ENCODE measurements at regions not wholly inside any gene's neighbourhood (a gene's known extent, or its start where the extent isn't known, plus 50 kb on each side); places are given as distances from the start of the nearest gene placed in this dataset.

GRCh38 chr2:239870276-239870675 is 154.9 kb downstream of the NDUFA10 start:
- ATAC-seq, result no peak
- H3K4me3 ChIP-seq, result no peak overlapping the region
- intact Hi-C loops (cut with micrococcal nuclease), result no loop called here
- WGBS (ENCODE audit: insufficient coverage, low coverage, missing lambda C conversion rate), result 6% methylated on average over 11 of the region's 12 CpGs
- H3K36me3 ChIP-seq (ENCODE audit: control insufficient read depth, insufficient read depth, low read length), result no peaks in the 10 kb centered on the region
- H2AFZ ChIP-seq (ENCODE audit: low read depth, low read length), result no peak overlapping the region
- H3K9ac ChIP-seq (ENCODE audit: insufficient read depth in 1 of 2, low read depth in 2 of 2, low read length in 2 of 2), result no peak overlapping the region
- in situ Hi-C loops (cut with MboI), result no loop called here
- H3K27ac ChIP-seq (ENCODE audit: extremely low read depth, low read depth, low read length), result no peak overlapping the region
- H3K27me3 ChIP-seq (ENCODE audit: control insufficient read depth in 2 of 2, insufficient read depth in 2 of 2, low read length in 2 of 2), result peaks cover 0 to 12% of the 10 kb centered on the region in 2 experiments; a peak in 2 of 5 replicates
- H3K9me1 ChIP-seq (ENCODE audit: control insufficient read depth, insufficient read depth, low read length), result no peaks in the 10 kb centered on the region
- H4K20me1 ChIP-seq (replicated peaks; ENCODE audit: control insufficient read depth, insufficient read depth, low read length), result no peaks in the 10 kb centered on the region
- ChIA-PET CTCF (ENCODE audit: low intra/inter-chr PET ratio) (no interaction called here), POLR2A (no interaction called here)
- TF ChIP-seq SUPT5H (IDR thresholded peaks at IDR 0.05), result no peak
- TF ChIP-seq SIX5 (IDR thresholded peaks at IDR 0.05; ENCODE audit: borderline replicate concordance in 1 of 2, insufficient read depth in 1 of 2, low read depth in 1 of 2, low read length in 2 of 2), result no peak
- TF ChIP-seq CHD7 (IDR thresholded peaks at IDR 0.05; ENCODE audit: low read depth, low read length), result no peak
- TF ChIP-seq CBFB (CRISPR knock-in tag; IDR thresholded peaks at IDR 0.05), result no peak
- TF ChIP-seq MEIS2 (IDR thresholded peaks at IDR 0.05; ENCODE audit: partially characterized antibody), result no peak
- no peak for TF ChIP-seq ILK (tag; IDR thresholded peaks at IDR 0.05; ENCODE audit: borderline replicate concordance, low read depth)
- H3K4me2 ChIP-seq (ENCODE audit: insufficient read depth, low read length), result no peak overlapping the region
- peaks cover 5% of the 10 kb centered on the region; the same call in 1 of the 2 replicates for H3K9me3 ChIP-seq (replicated peaks; ENCODE audit: control insufficient read depth, insufficient read depth, low read depth, low read length)
- H3K4me1 ChIP-seq (replicated peaks in 1 of 2; ENCODE audit: control insufficient read depth in 2 of 2, insufficient read depth in 2 of 2, low read length in 2 of 2), result 0 out of 5 replicates have a peak, but pooled peaks cover 0 to 2% of the 10 kb centered on the region in 2 experiments
- DNase-seq (ENCODE audit: extremely low read depth in 1 of 4, low spot score in 3 of 4), result no peak
- no TSS peak for BruUV-seq (replicated peaks)
- no peak for FAIRE-seq
- no peaks in the 10 kb centered on the region for H3K79me2 ChIP-seq (ENCODE audit: control insufficient read depth, insufficient read depth, low read length)
